ENCODE measurements at regions not wholly inside any gene's neighbourhood (a gene's known extent, or its start where the extent isn't known, plus 50 kb on each side); places are given as distances from the start of the nearest gene placed in this dataset.

GRCh38 chr12:47328831-47329545 lies 249.2 kb upstream of the AMIGO2 start:
- Histone ChIP-seq H3K36me3 (ENCODE audit: control insufficient read depth in 4 of 4, insufficient read depth in 3 of 4, low read depth in 1 of 4, low read length in 3 of 4) (no peaks in the 10 kb centered on the region), H3K4me3 (ENCODE audit: low read depth in 1 of 3, low read length in 3 of 3) (no peak overlapping the region), H3K27me3 (ENCODE audit: control insufficient read depth in 4 of 4, insufficient read depth in 4 of 4, low read length in 3 of 4) (no peaks in the 10 kb centered on the region), H3K4me1 (ENCODE audit: control insufficient read depth in 4 of 4, insufficient read depth in 4 of 4, low read length in 3 of 4) (no peaks in the 10 kb centered on the region), H3K27ac (ENCODE audit: low read depth in 1 of 2, low read length in 2 of 2) (no peak overlapping the region), H3K9me3 (ENCODE audit: control insufficient read depth in 4 of 4, low read length in 3 of 4) (no peaks in the 10 kb centered on the region), H3K9ac (ENCODE audit: low read depth in 1 of 2, low read length in 2 of 2) (no peak overlapping the region)
- TF ChIP-seq SP1 (IDR thresholded peaks at IDR 0.05) (no peak), RAD21 (IDR thresholded peaks at IDR 0.05) (no peak), CTCF (IDR thresholded peaks at IDR 0.05; ENCODE audit: low read depth, low read length, missing input control) (no peak), JUND (IDR thresholded peaks at IDR 0.05) (no peak), EGR1 (IDR thresholded peaks at IDR 0.05; ENCODE audit: low read depth in 2 of 2) (no peak), ATF3 (IDR thresholded peaks at IDR 0.05) (no peak), FOXA1 (IDR thresholded peaks at IDR 0.05) (no peak)
- 98% methylated on average over 1 of the region's 1 CpG for whole genome bisulfite sequencing
- no peak for DNase-seq (ENCODE audit: low spot score)

- H3K36me3 ChIP-seq (ENCODE audit: control insufficient read depth in 4 of 4, insufficient read depth in 3 of 4, low read depth in 1 of 4, low read length in 3 of 4): no peaks in the 10 kb centered on the region
- WGBS: 94% methylated on average over 5 of the region's 5 CpGs
- no peak for DNase-seq (ENCODE audit: low spot score)
- H3K4me1 ChIP-seq (ENCODE audit: control insufficient read depth in 4 of 4, insufficient read depth in 4 of 4, low read length in 3 of 4): no peaks in the 10 kb centered on the region
- no peak overlapping the region for H3K9ac ChIP-seq (ENCODE audit: low read depth in 1 of 2, low read length in 2 of 2)
- TF ChIP-seq GABPA (IDR thresholded peaks at IDR 0.05 in 1 of 2, conservative IDR thresholded peaks at IDR 0.05 in 1 of 2): no peak
- no peak for TF ChIP-seq HNF4G (IDR thresholded peaks at IDR 0.05)
- no peak for TF ChIP-seq TAF1 (conservative IDR thresholded peaks at IDR 0.05)
- no peak for TF ChIP-seq YY1 (IDR thresholded peaks at IDR 0.05)
- TF ChIP-seq ATF3 (IDR thresholded peaks at IDR 0.05): no peak
- no peak for TF ChIP-seq FOXA1 (IDR thresholded peaks at IDR 0.05)
- no peak for TF ChIP-seq MAX (IDR thresholded peaks at IDR 0.05)
- TF ChIP-seq EGR1 (IDR thresholded peaks at IDR 0.05; ENCODE audit: low read depth in 2 of 2): no peak
- no peak for TF ChIP-seq JUND (IDR thresholded peaks at IDR 0.05)
- no peak for TF ChIP-seq REST (IDR thresholded peaks at IDR 0.05)
- no peak for TF ChIP-seq FOXA2 (IDR thresholded peaks at IDR 0.05)
- TF ChIP-seq RXRA (IDR thresholded peaks at IDR 0.05): no peak
- TF ChIP-seq SP1 (IDR thresholded peaks at IDR 0.05): no peak
- no peak for TF ChIP-seq CTCF (IDR thresholded peaks at IDR 0.05; ENCODE audit: low read depth, low read length, missing input control)
- no peak overlapping the region for H3K4me3 ChIP-seq (ENCODE audit: low read depth in 1 of 3, low read length in 3 of 3)
- H3K9me3 ChIP-seq (ENCODE audit: control insufficient read depth in 4 of 4, low read length in 3 of 4): no peaks in the 10 kb centered on the region
- no peak overlapping the region for H3K27ac ChIP-seq (ENCODE audit: low read depth in 1 of 2, low read length in 2 of 2)
- H3K27me3 ChIP-seq (ENCODE audit: control insufficient read depth in 4 of 4, insufficient read depth in 4 of 4, low read length in 3 of 4): no peaks in the 10 kb centered on the region
Measured at GRCh38 chr12:47326190-47326589, 246.4 kb upstream of the AMIGO2 start.
